ENCODE measurements at regions not wholly inside any gene's neighbourhood (a gene's known extent, or its start where the extent isn't known, plus 50 kb on each side); places are given as distances from the start of the nearest gene placed in this dataset.

- TF ChIP-seq ZNF830 (tag by site-specific recombination; IDR thresholded peaks at IDR 0.05; ENCODE audit: low read depth) (no peak), KLF9 (tag by site-specific recombination; IDR thresholded peaks at IDR 0.05; ENCODE audit: low read depth) (peak; percentile 33; the same call in 1 of the 2 replicates), ZNF501 (tag by site-specific recombination; IDR thresholded peaks at IDR 0.05) (no peak), ZNF10 (tag by site-specific recombination; IDR thresholded peaks at IDR 0.05) (no peak), SCRT2 (tag by site-specific recombination; IDR thresholded peaks at IDR 0.05) (no peak), ZBTB48 (tag by site-specific recombination; IDR thresholded peaks at IDR 0.05) (no peak), ZNF404 (tag by site-specific recombination; IDR thresholded peaks at IDR 0.05) (no peak)
- TF ChIP-seq, protein P1, sequence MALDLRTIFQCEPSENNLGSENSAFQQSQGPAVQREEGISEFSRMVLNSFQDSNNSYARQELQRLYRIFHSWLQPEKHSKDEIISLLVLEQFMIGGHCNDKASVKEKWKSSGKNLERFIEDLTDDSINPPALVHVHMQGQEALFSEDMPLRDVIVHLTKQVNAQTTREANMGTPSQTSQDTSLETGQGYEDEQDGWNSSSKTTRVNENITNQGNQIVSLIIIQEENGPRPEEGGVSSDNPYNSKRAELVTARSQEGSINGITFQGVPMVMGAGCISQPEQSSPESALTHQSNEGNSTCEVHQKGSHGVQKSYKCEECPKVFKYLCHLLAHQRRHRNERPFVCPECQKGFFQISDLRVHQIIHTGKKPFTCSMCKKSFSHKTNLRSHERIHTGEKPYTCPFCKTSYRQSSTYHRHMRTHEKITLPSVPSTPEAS (tag by site-specific recombination; IDR thresholded peaks at IDR 0.05): peak; percentile 95
- TF ChIP-seq, protein P2, sequence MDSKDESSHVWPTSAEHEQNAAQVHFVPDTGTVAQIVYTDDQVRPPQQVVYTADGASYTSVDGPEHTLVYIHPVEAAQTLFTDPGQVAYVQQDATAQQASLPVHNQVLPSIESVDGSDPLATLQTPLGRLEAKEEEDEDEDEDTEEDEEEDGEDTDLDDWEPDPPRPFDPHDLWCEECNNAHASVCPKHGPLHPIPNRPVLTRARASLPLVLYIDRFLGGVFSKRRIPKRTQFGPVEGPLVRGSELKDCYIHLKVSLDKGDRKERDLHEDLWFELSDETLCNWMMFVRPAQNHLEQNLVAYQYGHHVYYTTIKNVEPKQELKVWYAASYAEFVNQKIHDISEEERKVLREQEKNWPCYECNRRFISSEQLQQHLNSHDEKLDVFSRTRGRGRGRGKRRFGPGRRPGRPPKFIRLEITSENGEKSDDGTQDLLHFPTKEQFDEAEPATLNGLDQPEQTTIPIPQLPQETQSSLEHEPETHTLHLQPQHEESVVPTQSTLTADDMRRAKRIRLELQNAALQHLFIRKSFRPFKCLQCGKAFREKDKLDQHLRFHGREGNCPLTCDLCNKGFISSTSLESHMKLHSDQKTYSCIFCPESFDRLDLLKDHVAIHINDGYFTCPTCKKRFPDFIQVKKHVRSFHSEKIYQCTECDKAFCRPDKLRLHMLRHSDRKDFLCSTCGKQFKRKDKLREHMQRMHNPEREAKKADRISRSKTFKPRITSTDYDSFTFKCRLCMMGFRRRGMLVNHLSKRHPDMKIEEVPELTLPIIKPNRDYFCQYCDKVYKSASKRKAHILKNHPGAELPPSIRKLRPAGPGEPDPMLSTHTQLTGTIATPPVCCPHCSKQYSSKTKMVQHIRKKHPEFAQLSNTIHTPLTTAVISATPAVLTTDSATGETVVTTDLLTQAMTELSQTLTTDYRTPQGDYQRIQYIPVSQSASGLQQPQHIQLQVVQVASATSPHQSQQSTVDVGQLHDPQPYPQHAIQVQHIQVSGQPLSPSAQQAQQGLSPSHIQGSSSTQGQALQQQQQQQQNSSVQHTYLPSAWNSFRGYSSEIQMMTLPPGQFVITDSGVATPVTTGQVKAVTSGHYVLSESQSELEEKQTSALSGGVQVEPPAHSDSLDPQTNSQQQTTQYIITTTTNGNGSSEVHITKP (tag by site-specific recombination; IDR thresholded peaks at IDR 0.05): no peak
Observed at GRCh38 chr19:30116530-30116929, 174.5 kb downstream of the URI1 start (continued).

DNA sequence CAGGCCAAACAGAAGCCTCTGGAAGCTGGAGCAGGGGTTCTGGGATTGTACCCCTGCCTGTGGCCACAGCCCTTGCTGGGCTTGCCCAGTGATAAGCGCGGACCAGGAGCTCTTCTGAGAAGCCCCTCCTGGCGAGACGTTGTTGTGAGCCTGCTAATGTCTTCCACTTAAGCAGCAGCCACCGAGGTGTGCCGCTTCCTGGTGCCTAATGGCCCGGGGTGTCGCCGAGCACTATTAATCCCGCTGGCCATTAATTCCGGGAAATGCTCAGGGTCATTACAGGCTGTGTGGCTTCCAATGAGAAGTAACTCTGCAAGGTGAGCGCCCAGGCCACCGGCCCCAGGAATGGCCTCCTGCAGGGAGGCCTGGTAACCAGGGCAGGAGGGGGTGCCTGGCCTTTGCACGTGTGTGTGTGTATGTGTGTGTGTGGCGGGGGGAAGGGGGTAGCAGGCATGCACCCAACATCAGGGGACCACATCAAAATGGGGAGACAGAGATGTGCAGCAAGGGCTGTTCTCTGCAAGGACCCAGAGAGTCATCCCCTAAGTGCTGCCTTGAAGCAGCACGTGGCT is 175.0 kb downstream of the URI1 start:
- no peaks in the 10 kb centered on the region for H3K9me3 ChIP-seq (ENCODE audit: control insufficient read depth, insufficient read depth, low read depth, low read length)
- H3K27ac ChIP-seq (ENCODE audit: extremely low read depth, low read depth, low read length): no peak overlapping the region
- H3K36me3 ChIP-seq (ENCODE audit: control insufficient read depth in 2 of 2, insufficient read depth in 1 of 2, low read length in 2 of 2): no peaks in the 10 kb centered on the region
- ChIA-PET CTCF (interaction anchor here (0.7 kb wide), 1 partner anchor 150 kb away, joined by 3 read pairs; no protein-coding TSS in a partner anchor), POLR2A (no interaction called here)
- no peak overlapping the region for H3K4me3 ChIP-seq (ENCODE audit: low read depth, low read length)
- no peaks in the 10 kb centered on the region for H3K4me1 ChIP-seq (ENCODE audit: control insufficient read depth, insufficient read depth, low read length)
- TF ChIP-seq HOXA7 (CRISPR knock-in tag; IDR thresholded peaks at IDR 0.05; ENCODE audit: borderline replicate concordance): no peak
- no peak for TF ChIP-seq ZNF184 (tag by site-specific recombination; IDR thresholded peaks at IDR 0.05)
- TF ChIP-seq, protein P3, sequence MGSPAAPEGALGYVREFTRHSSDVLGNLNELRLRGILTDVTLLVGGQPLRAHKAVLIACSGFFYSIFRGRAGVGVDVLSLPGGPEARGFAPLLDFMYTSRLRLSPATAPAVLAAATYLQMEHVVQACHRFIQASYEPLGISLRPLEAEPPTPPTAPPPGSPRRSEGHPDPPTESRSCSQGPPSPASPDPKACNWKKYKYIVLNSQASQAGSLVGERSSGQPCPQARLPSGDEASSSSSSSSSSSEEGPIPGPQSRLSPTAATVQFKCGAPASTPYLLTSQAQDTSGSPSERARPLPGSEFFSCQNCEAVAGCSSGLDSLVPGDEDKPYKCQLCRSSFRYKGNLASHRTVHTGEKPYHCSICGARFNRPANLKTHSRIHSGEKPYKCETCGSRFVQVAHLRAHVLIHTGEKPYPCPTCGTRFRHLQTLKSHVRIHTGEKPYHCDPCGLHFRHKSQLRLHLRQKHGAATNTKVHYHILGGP (tag by site-specific recombination; IDR thresholded peaks at IDR 0.05): no peak
- no peak for TF ChIP-seq HOXD13 (CRISPR knock-in tag; IDR thresholded peaks at IDR 0.05; ENCODE audit: borderline replicate concordance)
- TF ChIP-seq ZNF341 (tag by site-specific recombination; IDR thresholded peaks at IDR 0.05; ENCODE audit: low read depth): 0 out of 2 replicates have a peak, but pooled peaks have one; percentile 11
- TF ChIP-seq, protein P4, sequence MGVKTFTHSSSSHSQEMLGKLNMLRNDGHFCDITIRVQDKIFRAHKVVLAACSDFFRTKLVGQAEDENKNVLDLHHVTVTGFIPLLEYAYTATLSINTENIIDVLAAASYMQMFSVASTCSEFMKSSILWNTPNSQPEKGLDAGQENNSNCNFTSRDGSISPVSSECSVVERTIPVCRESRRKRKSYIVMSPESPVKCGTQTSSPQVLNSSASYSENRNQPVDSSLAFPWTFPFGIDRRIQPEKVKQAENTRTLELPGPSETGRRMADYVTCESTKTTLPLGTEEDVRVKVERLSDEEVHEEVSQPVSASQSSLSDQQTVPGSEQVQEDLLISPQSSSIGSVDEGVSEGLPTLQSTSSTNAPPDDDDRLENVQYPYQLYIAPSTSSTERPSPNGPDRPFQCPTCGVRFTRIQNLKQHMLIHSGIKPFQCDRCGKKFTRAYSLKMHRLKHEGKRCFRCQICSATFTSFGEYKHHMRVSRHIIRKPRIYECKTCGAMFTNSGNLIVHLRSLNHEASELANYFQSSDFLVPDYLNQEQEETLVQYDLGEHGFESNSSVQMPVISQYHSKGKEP (tag by site-specific recombination; IDR thresholded peaks at IDR 0.05): no peak
- no peak for TF ChIP-seq ZFHX2 (tag by site-specific recombination; conservative IDR thresholded peaks at IDR 0.05)
- no peak for TF ChIP-seq BCL11B (tag by site-specific recombination; IDR thresholded peaks at IDR 0.05; ENCODE audit: low read depth)
- no peak for TF ChIP-seq ZNF624 (tag by site-specific recombination; IDR thresholded peaks at IDR 0.05)
- TF ChIP-seq EGR2 (tag by site-specific recombination; IDR thresholded peaks at IDR 0.05; ENCODE audit: low read depth): no peak
- TF ChIP-seq ZNF146 (tag by site-specific recombination; IDR thresholded peaks at IDR 0.05): no peak
- no peak for TF ChIP-seq ZNF132 (tag by site-specific recombination; IDR thresholded peaks at IDR 0.05; ENCODE audit: borderline replicate concordance)
- TF ChIP-seq ZNF19 (tag by site-specific recombination; IDR thresholded peaks at IDR 0.05; ENCODE audit: low read depth): no peak
- no peak for TF ChIP-seq ZBTB10 (tag by site-specific recombination; IDR thresholded peaks at IDR 0.05)
- TF ChIP-seq ZNF785 (tag by site-specific recombination; IDR thresholded peaks at IDR 0.05): no peak
- no peak for TF ChIP-seq ZNF600 (tag by site-specific recombination; IDR thresholded peaks at IDR 0.05)
- no peak for TF ChIP-seq YY2 (tag by site-specific recombination; IDR thresholded peaks at IDR 0.05)
- TF ChIP-seq ZIC2 (tag by site-specific recombination; IDR thresholded peaks at IDR 0.05): 0 out of 2 replicates have a peak, but pooled peaks have one; percentile 32
- no peak for TF ChIP-seq WT1 (tag by site-specific recombination; IDR thresholded peaks at IDR 0.05)
